ENCODE measurements at regions not wholly inside any gene's neighbourhood (a gene's known extent, or its start where the extent isn't known, plus 50 kb on each side); places are given as distances from the start of the nearest gene placed in this dataset.

- H3K4me1 ChIP-seq (ENCODE audit: control insufficient read depth in 1 of 2, insufficient read depth in 1 of 2, low read depth in 1 of 2, low read length in 1 of 2): peaks cover 1 to 4% of the 10 kb centered on the region in 2 experiments
- H3K27me3 ChIP-seq: peaks cover 10% of the 10 kb centered on the region
- no peak overlapping the region for H3K4me3 ChIP-seq (ENCODE audit: low read depth in 1 of 2, low read length in 1 of 2)
- H3K9me3 ChIP-seq: no peaks in the 10 kb centered on the region
- H3K27ac ChIP-seq: no peak overlapping the region
- H3K36me3 ChIP-seq: no peaks in the 10 kb centered on the region
- no peak for TF ChIP-seq CTCF (IDR thresholded peaks at IDR 0.05)
Observed at GRCh38 chr6:6474170-6474920, 114.2 kb upstream of the LY86 start.

GRCh38 chr6:6479785-6480184 lies 108.7 kb upstream of the LY86 start:
- Histone ChIP-seq H3K4me3 (ENCODE audit: low read depth in 1 of 2, low read length in 1 of 2) (no peak overlapping the region), H3K27ac (no peak overlapping the region), H3K27me3 (peaks cover 15% of the 10 kb centered on the region), H3K9me3 (no peaks in the 10 kb centered on the region), H3K4me1 (ENCODE audit: control insufficient read depth in 1 of 2, insufficient read depth in 1 of 2, low read depth in 1 of 2, low read length in 1 of 2) (no peaks in the 10 kb centered on the region), H3K36me3 (no peaks in the 10 kb centered on the region)
- no peak for TF ChIP-seq CTCF (IDR thresholded peaks at IDR 0.05)

DNA sequence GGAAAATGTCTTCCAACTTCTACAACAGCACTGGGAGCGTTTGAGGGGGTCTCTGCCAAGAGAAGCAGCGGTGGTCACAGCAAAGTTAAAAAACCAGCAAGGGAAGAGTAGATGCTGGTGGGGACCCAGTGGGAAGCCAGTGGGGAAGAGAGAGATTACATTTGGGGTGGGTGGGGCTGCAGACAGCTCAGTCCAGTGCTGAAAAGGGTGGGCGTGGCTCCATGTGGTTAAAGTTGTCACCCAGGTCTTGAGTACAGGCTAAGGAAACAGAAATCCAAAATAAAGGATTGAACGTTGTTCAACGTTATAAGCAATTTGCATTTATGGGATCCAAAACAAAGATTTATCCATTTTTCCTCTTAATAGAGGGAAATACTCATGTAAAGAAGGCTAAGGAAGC lies 106.3 kb upstream of the LY86 start:
- TF ChIP-seq CTCF (IDR thresholded peaks at IDR 0.05): no peak
- Histone ChIP-seq H3K27ac (no peak overlapping the region), H3K9me3 (no peaks in the 10 kb centered on the region), H3K4me3 (ENCODE audit: low read depth in 1 of 2, low read length in 1 of 2) (no peak overlapping the region), H3K27me3 (peaks cover 10% of the 10 kb centered on the region), H3K4me1 (ENCODE audit: control insufficient read depth in 1 of 2, insufficient read depth in 1 of 2, low read depth in 1 of 2, low read length in 1 of 2) (no peaks in the 10 kb centered on the region), H3K36me3 (no peaks in the 10 kb centered on the region)

- TF ChIP-seq CTCF (IDR thresholded peaks at IDR 0.05): no peak
- H3K4me3 ChIP-seq (ENCODE audit: low read depth in 1 of 2, low read length in 1 of 2): no peak overlapping the region
- H3K4me1 ChIP-seq (ENCODE audit: control insufficient read depth in 1 of 2, insufficient read depth in 1 of 2, low read depth in 1 of 2, low read length in 1 of 2): no peaks in the 10 kb centered on the region
- H3K27ac ChIP-seq: no peak overlapping the region
- peaks cover 4% of the 10 kb centered on the region for H3K27me3 ChIP-seq
- H3K36me3 ChIP-seq: no peaks in the 10 kb centered on the region
- no peaks in the 10 kb centered on the region for H3K9me3 ChIP-seq
Observed at GRCh38 chr6:6483168-6483567, 105.4 kb upstream of the LY86 start.

DNA sequence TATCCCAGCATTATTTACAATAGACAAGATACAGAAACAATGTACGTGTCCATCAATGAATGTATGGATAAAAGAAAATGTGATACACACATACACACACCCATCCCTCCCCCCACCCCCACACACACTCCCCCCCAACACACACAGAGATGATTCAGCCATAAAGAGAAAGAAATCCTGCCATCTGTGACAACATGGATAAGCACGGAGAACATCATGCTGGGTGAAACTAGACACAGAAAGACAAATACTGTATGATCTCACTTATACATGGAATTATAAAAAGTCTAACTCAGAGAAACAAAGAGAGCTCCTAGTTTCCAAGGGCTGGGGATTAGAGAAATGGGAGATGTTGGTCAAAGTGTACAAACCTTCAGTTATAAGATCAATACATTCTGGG lies 104.8 kb upstream of the LY86 start:
- peaks cover 4% of the 10 kb centered on the region for H3K27me3 ChIP-seq
- H3K9me3 ChIP-seq: no peaks in the 10 kb centered on the region
- H3K4me3 ChIP-seq (ENCODE audit: low read depth in 1 of 2, low read length in 1 of 2): no peak overlapping the region
- no peak overlapping the region for H3K27ac ChIP-seq
- no peaks in the 10 kb centered on the region for H3K36me3 ChIP-seq
- H3K4me1 ChIP-seq (ENCODE audit: control insufficient read depth in 1 of 2, insufficient read depth in 1 of 2, low read depth in 1 of 2, low read length in 1 of 2): no peaks in the 10 kb centered on the region
- TF ChIP-seq CTCF (IDR thresholded peaks at IDR 0.05): no peak

Data from neutrophil (primary cell).